ENCODE measurements at regions not wholly inside any gene's neighbourhood (a gene's known extent, or its start where the extent isn't known, plus 50 kb on each side); places are given as distances from the start of the nearest gene placed in this dataset.

- no peak overlapping the region for H3K27ac ChIP-seq
- no peak for TF ChIP-seq ZFX (IDR thresholded peaks at IDR 0.05)
- TF ChIP-seq CTCF (conservative IDR thresholded peaks at IDR 0.05), result no peak
Observed at GRCh38 chr9:16143310-16143709, 590.5 kb downstream of the CCDC171 start.

- H3K27ac ChIP-seq, result no peak overlapping the region
- TF ChIP-seq CTCF (conservative IDR thresholded peaks at IDR 0.05), result no peak
- TF ChIP-seq ZFX (IDR thresholded peaks at IDR 0.05), result no peak
Observed at GRCh38 chr9:16143947-16144890, 591.4 kb downstream of the CCDC171 start.

GRCh38 chr9:16145196-16145950 is 592.5 kb downstream of the CCDC171 start:
- H3K27ac ChIP-seq, result no peak overlapping the region
- TF ChIP-seq ZFX (IDR thresholded peaks at IDR 0.05) (no peak), CTCF (conservative IDR thresholded peaks at IDR 0.05) (no peak)

GRCh38 chr9:16147726-16148125 is 594.9 kb downstream of the CCDC171 start:
- TF ChIP-seq ZFX (IDR thresholded peaks at IDR 0.05), result no peak
- no peak for TF ChIP-seq CTCF (conservative IDR thresholded peaks at IDR 0.05)
- no peak overlapping the region for H3K27ac ChIP-seq

GRCh38 chr9:16150501-16150900 is 597.7 kb downstream of the CCDC171 start:
- TF ChIP-seq ZFX (IDR thresholded peaks at IDR 0.05) (no peak), CTCF (conservative IDR thresholded peaks at IDR 0.05) (no peak)
- no peak overlapping the region for H3K27ac ChIP-seq

- no peak overlapping the region for H3K27ac ChIP-seq
- no peak for TF ChIP-seq CTCF (conservative IDR thresholded peaks at IDR 0.05)
- TF ChIP-seq ZFX (IDR thresholded peaks at IDR 0.05), result no peak
Observed at GRCh38 chr9:16150938-16151650, 598.3 kb downstream of the CCDC171 start.
